GM18498 (cell line): ENCODE measurements at regions not wholly inside any gene's neighbourhood (a gene's known extent, or its start where the extent isn't known, plus 50 kb on each side); places are given as distances from the start of the nearest gene placed in this dataset.
"Not testable (repeated sequence)": the region's sequence is repeated elsewhere in the genome, so short reads cannot be mapped to it uniquely, and the experiment has no call there.

Source experiments
- ATAC-seq: cut with Tn5 transposase; IDR thresholded peaks from one replicate; pipeline ENCODE4 v1.9.1; 2021; ENCODE audit warnings: mild to moderate bottlenecking, moderate library complexity; ENCODE audit not compliant: unreplicated experiment

DNA sequence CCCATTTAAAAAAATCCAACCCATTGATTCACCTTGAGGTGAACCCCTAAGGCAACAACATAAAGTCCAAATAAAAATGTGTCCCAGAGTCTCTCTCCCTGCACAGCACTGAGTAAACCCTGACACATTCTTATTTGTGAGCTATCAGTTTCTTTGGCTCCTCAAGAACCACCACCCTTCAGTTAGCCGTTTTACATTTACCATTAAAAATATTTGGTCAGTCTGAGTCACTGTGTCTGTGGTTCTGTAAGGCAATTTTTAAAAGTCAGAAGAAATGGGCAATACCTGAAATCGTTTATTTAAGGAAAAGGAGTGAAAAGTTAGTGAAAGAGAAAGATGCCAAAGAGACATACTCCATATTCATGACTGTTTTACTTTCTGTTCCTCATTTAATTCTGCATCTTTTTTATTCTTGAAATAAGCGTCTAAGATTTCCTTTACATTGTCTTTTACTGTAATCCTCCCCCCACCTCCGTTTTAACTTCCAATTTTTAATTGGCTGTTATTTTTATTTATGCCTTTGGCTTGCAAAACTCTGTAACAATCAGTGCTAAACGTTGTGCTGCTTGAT, 91.7 kb upstream of the IVNS1ABP start:
- no peak for ATAC-seq

GRCh38 chr1:185406691-185407009, 89.6 kb upstream of the IVNS1ABP start:
- no peak for ATAC-seq

DNA sequence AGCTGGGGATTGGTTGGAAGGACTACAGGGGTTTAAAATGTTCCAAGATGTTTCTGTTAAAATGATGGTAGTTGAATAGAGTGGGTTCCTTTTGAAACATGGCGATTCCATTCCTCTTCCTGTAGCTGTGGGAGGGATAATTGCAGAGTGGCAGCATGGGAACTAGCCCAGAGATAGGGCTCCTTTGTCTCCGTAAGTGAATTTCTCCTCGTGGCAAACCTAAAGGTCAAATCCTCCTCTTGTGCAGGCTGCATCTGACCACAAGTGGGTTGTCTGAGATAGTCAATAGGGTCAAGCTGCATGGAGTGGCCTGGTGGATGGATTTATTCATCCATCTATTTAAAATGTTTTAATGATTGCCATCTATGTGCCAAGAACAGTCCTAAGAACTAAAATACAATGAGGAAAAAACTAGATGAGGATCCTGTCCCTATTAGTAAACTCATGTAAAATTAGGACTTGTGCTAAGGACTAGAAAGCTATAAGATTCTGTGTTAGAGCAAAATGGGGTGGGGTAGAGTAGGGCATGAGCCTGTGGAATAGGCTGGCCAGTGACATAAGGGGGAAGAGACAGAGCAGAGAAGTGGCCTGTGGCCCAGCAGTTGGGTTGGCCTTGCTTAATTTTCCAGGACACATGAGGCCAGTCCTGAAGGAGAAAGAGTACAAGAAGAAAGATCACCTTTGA, 89.1 kb upstream of the IVNS1ABP start:
- ATAC-seq: no peak

DNA sequence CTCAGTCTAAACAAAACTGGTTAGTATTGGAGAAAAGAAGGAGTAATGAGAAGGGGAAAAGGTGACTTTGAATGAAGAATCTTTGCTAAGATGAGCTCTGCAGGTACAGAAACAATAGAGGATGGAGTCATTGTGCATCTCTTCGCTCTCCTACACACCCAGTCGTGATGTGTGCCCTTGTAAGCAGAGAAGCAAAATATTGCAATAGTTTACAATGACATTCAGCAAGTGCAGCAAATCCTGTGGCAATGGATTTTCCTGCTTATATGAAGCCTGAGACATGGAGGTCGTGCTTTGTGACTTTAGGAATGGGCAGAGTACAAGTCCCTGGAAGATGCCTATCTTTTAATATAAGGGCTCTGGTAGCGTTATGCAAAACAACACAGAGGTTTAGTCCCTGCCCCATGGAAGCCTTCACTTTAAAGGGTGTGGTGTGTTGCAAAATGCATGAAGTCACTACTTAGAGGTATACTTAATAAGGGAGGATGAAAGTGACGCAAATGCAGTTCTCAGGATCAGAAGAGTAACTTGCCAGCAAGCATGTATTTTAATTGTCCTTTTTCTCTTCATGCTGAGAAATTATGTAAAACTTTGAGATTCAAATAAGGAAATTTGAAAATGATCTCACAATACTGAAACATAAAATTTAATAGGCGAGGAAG, 88.0 kb upstream of the IVNS1ABP start:
- ATAC-seq: no peak

DNA sequence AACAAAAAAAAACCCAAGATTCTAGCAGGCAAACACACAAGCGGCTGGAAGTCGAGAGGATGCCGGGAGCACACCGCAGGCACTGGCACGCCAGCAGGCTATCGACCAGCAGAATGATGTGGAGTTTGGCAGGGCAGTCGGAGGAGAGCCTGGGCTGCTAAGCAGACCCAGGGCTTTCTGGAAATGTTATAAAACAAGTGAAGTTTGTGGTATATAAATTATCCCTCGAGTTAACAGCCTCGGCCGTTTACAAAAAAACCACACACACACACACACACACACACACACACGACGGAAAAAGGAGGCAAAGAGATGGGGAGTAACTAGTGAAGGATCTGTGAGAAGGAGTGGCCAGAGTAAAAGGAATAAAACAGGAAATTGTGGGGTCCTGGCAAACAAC, 87.2 kb upstream of the IVNS1ABP start:
- ATAC-seq: no peak

DNA sequence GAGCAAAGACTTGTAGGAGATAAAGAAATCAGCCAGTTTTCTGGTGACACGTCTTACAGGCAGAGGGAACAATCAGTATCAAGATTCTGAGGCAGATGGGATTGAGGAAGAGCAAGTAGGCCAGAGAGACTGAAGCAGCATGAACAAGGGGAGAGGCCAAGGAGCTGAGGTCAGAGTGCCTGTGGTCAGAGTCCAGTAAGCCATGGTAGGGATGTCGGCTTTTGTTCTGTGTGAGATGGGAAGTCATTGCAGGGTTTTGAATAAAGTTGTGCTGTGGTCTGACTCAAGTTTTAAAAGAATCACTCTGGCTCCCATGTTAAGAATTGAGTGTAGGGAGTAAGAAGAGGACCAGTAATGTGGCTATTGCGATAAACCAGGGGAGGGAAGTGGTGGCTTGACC, 85.9 kb upstream of the IVNS1ABP start:
- ATAC-seq: no peak

- ATAC-seq: no peak
Observed at GRCh38 chr1:185401019-185401418, 84.0 kb upstream of the IVNS1ABP start.

- no peak for ATAC-seq
Observed at GRCh38 chr1:185400052-185400451, 83.0 kb upstream of the IVNS1ABP start.

- ATAC-seq: peak; percentile 83
Observed at GRCh38 chr1:185398599-185398998, 81.6 kb upstream of the IVNS1ABP start.

- ATAC-seq: peak; percentile 69
Observed at GRCh38 chr1:185398022-185398421, 81.0 kb upstream of the IVNS1ABP start.

DNA sequence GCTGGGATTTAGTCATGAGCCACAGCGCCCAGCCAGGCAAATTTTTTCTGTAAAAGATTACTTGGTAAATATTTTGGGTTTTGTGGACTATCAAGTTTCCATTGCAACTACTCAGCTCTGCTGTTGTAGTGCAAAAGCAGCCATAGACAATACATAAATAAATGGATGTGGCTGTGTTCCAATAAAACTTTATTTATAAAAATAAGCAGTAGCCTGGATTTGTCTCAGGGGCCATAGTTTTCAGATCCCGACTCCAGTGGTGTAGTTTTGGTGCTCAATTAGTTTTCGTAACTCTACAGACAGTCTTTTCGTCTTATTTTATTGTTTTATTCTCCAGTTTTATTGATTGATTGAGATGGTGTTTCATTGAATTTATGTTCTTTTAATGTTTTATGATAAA, 80.1 kb upstream of the IVNS1ABP start:
- no peak for ATAC-seq

GRCh38 chr1:185396126-185396525, 79.1 kb upstream of the IVNS1ABP start:
- ATAC-seq: no peak

DNA sequence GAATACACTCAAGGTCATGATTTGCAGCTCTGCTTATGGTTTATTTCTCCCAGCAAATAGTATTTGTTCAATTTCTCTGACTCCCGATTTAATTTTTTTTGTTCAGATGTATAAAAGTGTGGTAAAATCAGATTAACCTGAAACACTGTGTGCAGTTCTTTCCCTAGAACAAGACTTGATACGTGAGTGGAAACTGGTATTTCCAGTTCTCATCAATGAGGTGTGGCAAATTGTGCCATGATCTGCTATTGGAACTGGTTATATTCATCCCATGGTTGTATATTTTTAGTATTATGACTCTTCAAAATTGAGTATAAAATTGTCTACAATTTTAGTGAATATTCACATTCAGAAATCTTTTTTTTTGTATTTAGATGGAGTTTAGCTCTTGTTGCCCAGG, 76.8 kb upstream of the IVNS1ABP start:
- ATAC-seq: no peak

- ATAC-seq: no peak
Observed at GRCh38 chr1:185393205-185393604, 76.2 kb upstream of the IVNS1ABP start.

DNA sequence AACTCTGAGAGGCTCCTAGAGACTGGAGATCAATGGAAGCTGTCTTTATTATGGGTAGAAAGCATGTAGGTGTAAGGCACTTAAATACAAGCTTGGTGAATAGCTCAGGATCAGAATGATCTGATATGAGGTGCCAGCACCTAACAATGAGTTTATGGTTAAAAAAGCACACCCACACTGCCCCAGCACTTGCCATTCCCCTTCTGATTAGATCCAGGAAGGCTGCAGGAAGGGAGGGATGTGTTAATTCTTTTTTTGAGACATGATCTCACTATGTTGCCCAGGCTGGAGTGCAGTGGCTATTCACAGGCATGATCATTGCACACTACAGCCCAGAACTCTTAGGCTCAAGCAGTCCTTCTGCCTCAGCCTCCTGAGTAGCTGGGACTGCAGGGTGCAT, 71.8 kb upstream of the IVNS1ABP start:
- no peak for ATAC-seq

- no peak for ATAC-seq
Observed at GRCh38 chr1:185388346-185388745, 71.3 kb upstream of the IVNS1ABP start.

- no peak for ATAC-seq
Observed at GRCh38 chr1:185385991-185386390, 68.9 kb upstream of the IVNS1ABP start.

DNA sequence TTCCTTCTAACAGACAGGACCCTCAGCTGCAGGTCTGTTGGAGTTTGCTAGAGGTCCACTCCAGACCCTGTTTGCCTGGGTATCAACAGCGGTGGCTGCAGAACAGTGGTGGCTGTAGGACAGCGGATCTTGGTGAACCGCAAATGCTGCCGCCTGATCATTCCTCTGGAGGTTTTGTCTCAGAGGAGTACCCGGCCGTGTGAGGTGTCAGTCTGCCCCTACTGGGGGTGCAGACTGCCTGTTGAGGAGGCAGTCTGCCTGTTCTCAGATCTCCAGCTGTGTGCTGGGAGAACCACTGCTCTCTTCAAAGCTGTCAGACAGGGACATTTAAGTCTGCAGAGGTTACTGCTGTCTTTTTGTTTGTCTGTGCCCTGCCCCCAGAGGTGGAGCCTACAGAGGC, 66.8 kb upstream of the IVNS1ABP start:
- not testable (repeated sequence) for ATAC-seq

GRCh38 chr1:185377831-185378230, 60.8 kb upstream of the IVNS1ABP start:
- no peak for ATAC-seq

DNA sequence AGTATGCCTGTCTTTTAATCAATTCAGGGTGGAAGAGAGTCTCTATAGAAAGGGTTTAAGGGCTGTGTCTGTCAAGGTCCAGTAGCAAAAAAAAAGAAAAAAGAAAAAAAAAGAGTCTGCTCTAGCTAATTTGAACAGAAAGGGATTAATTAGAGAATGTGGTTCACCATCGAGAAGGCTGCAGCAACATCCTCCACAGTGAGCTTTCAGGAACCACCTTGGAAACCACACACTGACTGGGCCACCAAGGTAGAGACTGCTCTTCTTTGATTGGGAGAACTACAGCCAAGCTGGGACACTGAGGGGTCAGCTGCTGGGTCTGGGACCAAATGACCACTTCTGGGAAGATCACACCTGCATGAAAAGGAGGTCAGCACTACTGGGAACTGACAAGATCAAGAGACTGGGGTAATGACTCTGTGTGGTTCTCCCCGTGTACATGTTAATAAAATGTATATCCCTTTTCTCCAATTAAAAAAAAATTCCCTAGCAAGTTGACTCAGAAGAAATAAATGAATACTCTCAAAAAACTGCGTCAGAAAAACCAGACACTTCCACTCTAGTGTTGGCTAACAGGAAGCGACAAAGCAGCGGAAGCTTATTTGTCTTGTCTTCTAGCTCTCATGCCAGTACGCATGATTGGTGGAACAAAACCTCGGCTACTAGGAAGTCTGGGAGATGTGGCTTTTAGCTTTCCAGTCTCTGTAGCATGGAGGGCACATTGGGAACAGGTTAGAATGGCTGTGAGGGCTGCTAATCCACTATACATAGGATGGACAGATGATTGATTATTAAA, 60.0 kb upstream of the IVNS1ABP start:
- no peak for ATAC-seq

- ATAC-seq: peak; percentile 63
Observed at GRCh38 chr1:185376288-185376687, 59.2 kb upstream of the IVNS1ABP start.

DNA sequence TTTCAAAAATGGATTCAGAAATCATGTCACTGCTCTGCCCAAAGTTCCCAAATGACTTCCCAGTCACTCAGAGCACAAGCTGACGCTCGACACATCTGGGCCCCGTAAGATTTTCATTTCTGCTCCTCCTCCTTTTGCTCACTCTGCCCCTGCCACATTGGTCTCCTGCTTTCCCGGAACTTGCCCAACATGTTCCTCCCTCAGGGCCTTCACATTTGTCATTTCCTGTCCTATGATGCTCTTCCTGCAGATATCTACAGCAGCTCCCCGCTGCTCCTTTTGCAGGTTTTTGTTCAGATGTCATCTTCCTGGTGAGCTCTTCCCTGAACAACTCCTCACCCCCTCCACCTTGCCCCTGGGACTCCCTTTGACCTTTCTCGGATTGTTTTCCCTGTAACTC, 58.5 kb upstream of the IVNS1ABP start:
- ATAC-seq: no peak
